Esophagus squamous epithelium (tissue), 4 donors: ENCODE measurements at regions not wholly inside any gene's neighbourhood (a gene's known extent, or its start where the extent isn't known, plus 50 kb on each side); places are given as distances from the start of the nearest gene placed in this dataset.

ENCODE experiments used
- CTCF ChIP-seq, 6 experiments: fragments of 450-650 bp in 4 of 6; fragments of 200-600 bp in 2 of 6; sonication (generic) in 2 of 6; IDR thresholded peaks; one replicate each; pipeline ENCODE4 v1.5.1; 2016 to 2019; ENCODE audit warnings: antibody characterized with exemption in 6 of 6, mild to moderate bottlenecking in 4 of 6, moderate library complexity in 4 of 6
- POLR2A ChIP-seq, 4 donors: fragments of 450-650 bp; IDR thresholded peaks; one replicate each; pipeline ENCODE4 v1.6.1; 2017; ENCODE audit warnings: antibody characterized with exemption in 4 of 4, mild to moderate bottlenecking in 4 of 4, moderate library complexity in 3 of 4

GRCh38 chr3:187615630-187616029, 54.6 kb downstream of the SST start:
- no peak for TF ChIP-seq CTCF (IDR thresholded peaks at IDR 0.05)
- no peak for TF ChIP-seq POLR2A (IDR thresholded peaks at IDR 0.05)
